Osteocyte (in vitro differentiated cells): ENCODE measurements at regions not wholly inside any gene's neighbourhood (a gene's known extent, or its start where the extent isn't known, plus 50 kb on each side); places are given as distances from the start of the nearest gene placed in this dataset.

Source experiments
- DNase-seq: peaks from one replicate; pipeline ENCODE4 v3.0.0; 2021; ENCODE audit warnings: mixed read lengths; ENCODE audit not compliant: unreplicated experiment; ENCODE audit errors: extremely low spot score
- H3K27ac Mint-ChIP-seq: one replicate; pipeline ENCODE4 v1.8.0; 2021; ENCODE audit warnings: mild to moderate bottlenecking, mixed read lengths; ENCODE audit not compliant: unreplicated experiment
- H3K27me3 Mint-ChIP-seq: one replicate; pipeline ENCODE4 v1.8.0; 2021; ENCODE audit warnings: mixed read lengths; ENCODE audit not compliant: unreplicated experiment
- H3K36me3 Mint-ChIP-seq: one replicate; pipeline ENCODE4 v1.8.0; 2021; ENCODE audit warnings: mixed read lengths; ENCODE audit not compliant: unreplicated experiment
- H3K4me1 Mint-ChIP-seq: one replicate; pipeline ENCODE4 v1.8.0; 2021; ENCODE audit warnings: mixed read lengths; ENCODE audit not compliant: unreplicated experiment
- H3K4me3 Mint-ChIP-seq: one replicate; pipeline ENCODE4 v1.8.0; 2021; ENCODE audit warnings: mild to moderate bottlenecking, moderate library complexity, mixed read lengths; ENCODE audit not compliant: unreplicated experiment
- H3K9me3 Mint-ChIP-seq: one replicate; pipeline ENCODE4 v1.8.0; 2021; ENCODE audit warnings: mixed read lengths; ENCODE audit not compliant: unreplicated experiment
- TF ChIP-seq, protein P1 (sequence below): fragments of 200-600 bp; sonication (generic); IDR thresholded peaks from 2 replicates; pipeline ENCODE4 v1.5.0; 2021; ENCODE audit warnings: antibody characterized with exemption, mild to moderate bottlenecking, moderate library complexity

DNA sequence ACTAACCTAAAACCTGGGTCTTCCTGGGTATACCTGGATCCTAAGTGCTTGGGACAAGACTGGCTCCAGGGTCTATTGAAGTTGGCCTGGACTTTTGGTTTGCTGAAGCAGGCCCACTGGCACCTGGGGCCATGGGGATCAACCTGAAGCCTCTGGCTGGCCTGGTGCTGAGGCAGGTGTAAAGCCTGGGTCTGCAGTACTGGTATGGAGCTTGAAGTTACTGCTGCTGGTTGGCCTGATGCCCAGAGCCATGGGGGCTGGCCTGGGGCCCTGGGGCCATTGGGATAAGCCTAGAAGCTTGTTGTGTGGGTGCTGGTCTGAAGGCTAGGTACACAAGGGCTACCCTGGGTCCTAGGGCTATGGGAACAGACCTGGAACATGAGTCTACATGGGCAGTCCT, 743.2 kb upstream of the GRIA3 start:
- TF ChIP-seq, protein P1, sequence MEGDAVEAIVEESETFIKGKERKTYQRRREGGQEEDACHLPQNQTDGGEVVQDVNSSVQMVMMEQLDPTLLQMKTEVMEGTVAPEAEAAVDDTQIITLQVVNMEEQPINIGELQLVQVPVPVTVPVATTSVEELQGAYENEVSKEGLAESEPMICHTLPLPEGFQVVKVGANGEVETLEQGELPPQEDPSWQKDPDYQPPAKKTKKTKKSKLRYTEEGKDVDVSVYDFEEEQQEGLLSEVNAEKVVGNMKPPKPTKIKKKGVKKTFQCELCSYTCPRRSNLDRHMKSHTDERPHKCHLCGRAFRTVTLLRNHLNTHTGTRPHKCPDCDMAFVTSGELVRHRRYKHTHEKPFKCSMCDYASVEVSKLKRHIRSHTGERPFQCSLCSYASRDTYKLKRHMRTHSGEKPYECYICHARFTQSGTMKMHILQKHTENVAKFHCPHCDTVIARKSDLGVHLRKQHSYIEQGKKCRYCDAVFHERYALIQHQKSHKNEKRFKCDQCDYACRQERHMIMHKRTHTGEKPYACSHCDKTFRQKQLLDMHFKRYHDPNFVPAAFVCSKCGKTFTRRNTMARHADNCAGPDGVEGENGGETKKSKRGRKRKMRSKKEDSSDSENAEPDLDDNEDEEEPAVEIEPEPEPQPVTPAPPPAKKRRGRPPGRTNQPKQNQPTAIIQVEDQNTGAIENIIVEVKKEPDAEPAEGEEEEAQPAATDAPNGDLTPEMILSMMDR: no peak
- Mint-ChIP-seq H3K27ac (no peak overlapping the region), H3K36me3 (no peaks in the 10 kb centered on the region), H3K9me3 (peaks cover 49% of the 10 kb centered on the region), H3K27me3 (no peaks in the 10 kb centered on the region), H3K4me3 (no peak overlapping the region), H3K4me1 (no peaks in the 10 kb centered on the region)
- DNase-seq: no peak

- no peak for DNase-seq
- Mint-ChIP-seq H3K36me3 (no peaks in the 10 kb centered on the region), H3K27me3 (no peaks in the 10 kb centered on the region), H3K4me1 (no peaks in the 10 kb centered on the region), H3K4me3 (no peak overlapping the region), H3K27ac (no peak overlapping the region), H3K9me3 (peaks cover 44% of the 10 kb centered on the region)
- TF ChIP-seq, protein P1: no peak
Measured at GRCh38 chrX:122441451-122441850, 742.6 kb upstream of the GRIA3 start.

GRCh38 chrX:122445466-122445865, 738.6 kb upstream of the GRIA3 start:
- DNase-seq: no peak
- no peak overlapping the region for H3K4me3 Mint-ChIP-seq
- peaks cover 54% of the 10 kb centered on the region for H3K9me3 Mint-ChIP-seq
- H3K27ac Mint-ChIP-seq: no peak overlapping the region
- H3K4me1 Mint-ChIP-seq: no peaks in the 10 kb centered on the region
- H3K27me3 Mint-ChIP-seq: no peaks in the 10 kb centered on the region
- no peaks in the 10 kb centered on the region for H3K36me3 Mint-ChIP-seq
- TF ChIP-seq, protein P1: no peak

GRCh38 chrX:122464341-122464740, 719.7 kb upstream of the GRIA3 start:
- TF ChIP-seq, protein P1: no peak
- no peaks in the 10 kb centered on the region for H3K4me1 Mint-ChIP-seq
- no peaks in the 10 kb centered on the region for H3K27me3 Mint-ChIP-seq
- H3K36me3 Mint-ChIP-seq: no peaks in the 10 kb centered on the region
- no peak for DNase-seq
- no peak overlapping the region for H3K27ac Mint-ChIP-seq
- H3K9me3 Mint-ChIP-seq: peaks cover 34% of the 10 kb centered on the region
- no peak overlapping the region for H3K4me3 Mint-ChIP-seq

DNA sequence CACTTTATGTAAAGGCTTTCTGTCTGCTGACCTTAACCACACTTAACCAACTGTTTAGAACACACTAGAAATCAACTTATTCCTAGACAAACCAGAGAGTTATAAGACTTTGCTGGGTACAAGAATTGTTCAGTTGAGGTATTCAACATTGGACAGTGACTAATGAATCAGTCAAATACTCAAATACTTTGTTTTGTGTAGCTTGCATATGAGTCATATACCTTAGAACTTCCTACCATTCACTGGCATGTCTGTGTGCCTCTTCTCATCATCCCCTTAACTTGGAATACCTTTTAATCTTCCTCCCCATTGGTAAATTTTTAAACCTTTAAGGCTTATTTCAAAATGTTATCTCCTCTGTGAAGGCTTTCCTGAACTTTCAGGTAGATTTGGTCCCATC, 708.8 kb upstream of the GRIA3 start:
- TF ChIP-seq, protein P1: no peak
- peaks cover 52% of the 10 kb centered on the region for H3K9me3 Mint-ChIP-seq
- no peak overlapping the region for H3K27ac Mint-ChIP-seq
- H3K4me1 Mint-ChIP-seq: no peaks in the 10 kb centered on the region
- no peak overlapping the region for H3K4me3 Mint-ChIP-seq
- no peaks in the 10 kb centered on the region for H3K36me3 Mint-ChIP-seq
- no peak for DNase-seq
- H3K27me3 Mint-ChIP-seq: no peaks in the 10 kb centered on the region
